Transverse colon (tissue), 4 donors: ENCODE measurements at regions not wholly inside any gene's neighbourhood (a gene's known extent, or its start where the extent isn't known, plus 50 kb on each side); places are given as distances from the start of the nearest gene placed in this dataset.

Experiments
- POLR2AphosphoS5 ChIP-seq, 3 donors: sonication (generic); formaldehyde crosslinking; IDR thresholded peaks; one replicate each; pipeline ENCODE4 v1.6.1; 2016; ENCODE audit warnings: antibody characterized with exemption in 3 of 3
- TF ChIP-seq, protein P1 (sequence below), 5 experiments: fragments of 200-600 bp in 3 of 5; fragments of 450-650 bp in 2 of 5; sonication (generic) in 3 of 5; IDR thresholded peaks; 1 replicate in 2 of 5; 2 replicates in 3 of 5; pipeline ENCODE4 v1.5.1; 2016 to 2017; ENCODE audit warnings: antibody characterized with exemption in 5 of 5, inconsistent platforms in 3 of 5, mild to moderate bottlenecking in 2 of 5, moderate library complexity in 1 of 5

DNA sequence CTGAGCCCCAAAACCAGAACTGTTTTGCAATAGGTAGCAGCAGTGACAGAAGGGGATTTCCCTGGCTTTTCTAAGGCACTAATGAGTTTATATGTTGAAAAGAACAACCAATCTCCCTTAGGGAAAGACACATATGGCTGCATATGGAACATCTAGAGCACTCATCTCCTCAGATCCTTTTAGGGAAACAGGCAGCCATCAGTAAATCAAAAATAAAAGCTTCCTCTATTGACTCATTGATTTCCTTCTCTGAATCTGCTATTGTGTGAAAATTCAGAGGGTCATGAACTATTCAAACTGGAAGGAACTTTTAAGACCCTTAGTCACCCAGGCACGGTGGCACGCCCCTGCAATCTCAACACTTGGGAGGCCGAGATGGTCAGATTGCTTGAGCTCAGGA is 110.9 kb upstream of the NANOS1 start:
- TF ChIP-seq, protein P1, sequence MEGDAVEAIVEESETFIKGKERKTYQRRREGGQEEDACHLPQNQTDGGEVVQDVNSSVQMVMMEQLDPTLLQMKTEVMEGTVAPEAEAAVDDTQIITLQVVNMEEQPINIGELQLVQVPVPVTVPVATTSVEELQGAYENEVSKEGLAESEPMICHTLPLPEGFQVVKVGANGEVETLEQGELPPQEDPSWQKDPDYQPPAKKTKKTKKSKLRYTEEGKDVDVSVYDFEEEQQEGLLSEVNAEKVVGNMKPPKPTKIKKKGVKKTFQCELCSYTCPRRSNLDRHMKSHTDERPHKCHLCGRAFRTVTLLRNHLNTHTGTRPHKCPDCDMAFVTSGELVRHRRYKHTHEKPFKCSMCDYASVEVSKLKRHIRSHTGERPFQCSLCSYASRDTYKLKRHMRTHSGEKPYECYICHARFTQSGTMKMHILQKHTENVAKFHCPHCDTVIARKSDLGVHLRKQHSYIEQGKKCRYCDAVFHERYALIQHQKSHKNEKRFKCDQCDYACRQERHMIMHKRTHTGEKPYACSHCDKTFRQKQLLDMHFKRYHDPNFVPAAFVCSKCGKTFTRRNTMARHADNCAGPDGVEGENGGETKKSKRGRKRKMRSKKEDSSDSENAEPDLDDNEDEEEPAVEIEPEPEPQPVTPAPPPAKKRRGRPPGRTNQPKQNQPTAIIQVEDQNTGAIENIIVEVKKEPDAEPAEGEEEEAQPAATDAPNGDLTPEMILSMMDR (IDR thresholded peaks at IDR 0.05): no peak
- no peak for TF ChIP-seq POLR2AphosphoS5 (IDR thresholded peaks at IDR 0.05)
